ENCODE measurements at regions not wholly inside any gene's neighbourhood (a gene's known extent, or its start where the extent isn't known, plus 50 kb on each side); places are given as distances from the start of the nearest gene placed in this dataset.

DNA sequence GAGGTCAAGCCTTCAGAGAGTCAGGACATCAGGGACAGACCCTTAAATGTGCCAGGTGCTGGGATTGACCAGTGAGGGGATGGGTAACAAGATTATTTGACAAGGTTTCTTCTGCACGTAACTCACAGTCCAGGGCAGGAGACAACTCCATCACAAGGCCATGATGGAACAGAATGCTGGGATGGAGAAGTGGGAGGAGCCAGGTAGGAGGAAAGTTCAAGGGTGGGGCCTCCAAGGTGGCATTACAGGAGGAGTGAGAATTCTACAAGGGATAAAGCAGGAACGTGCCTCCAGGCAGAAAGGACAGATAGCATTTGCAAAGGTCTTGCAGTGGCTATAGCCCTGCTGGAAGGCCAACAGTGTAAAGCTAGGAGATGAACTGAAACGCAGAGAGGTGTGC is 102.2 kb downstream of the FGF18 start:
- TF ChIP-seq, protein P1, sequence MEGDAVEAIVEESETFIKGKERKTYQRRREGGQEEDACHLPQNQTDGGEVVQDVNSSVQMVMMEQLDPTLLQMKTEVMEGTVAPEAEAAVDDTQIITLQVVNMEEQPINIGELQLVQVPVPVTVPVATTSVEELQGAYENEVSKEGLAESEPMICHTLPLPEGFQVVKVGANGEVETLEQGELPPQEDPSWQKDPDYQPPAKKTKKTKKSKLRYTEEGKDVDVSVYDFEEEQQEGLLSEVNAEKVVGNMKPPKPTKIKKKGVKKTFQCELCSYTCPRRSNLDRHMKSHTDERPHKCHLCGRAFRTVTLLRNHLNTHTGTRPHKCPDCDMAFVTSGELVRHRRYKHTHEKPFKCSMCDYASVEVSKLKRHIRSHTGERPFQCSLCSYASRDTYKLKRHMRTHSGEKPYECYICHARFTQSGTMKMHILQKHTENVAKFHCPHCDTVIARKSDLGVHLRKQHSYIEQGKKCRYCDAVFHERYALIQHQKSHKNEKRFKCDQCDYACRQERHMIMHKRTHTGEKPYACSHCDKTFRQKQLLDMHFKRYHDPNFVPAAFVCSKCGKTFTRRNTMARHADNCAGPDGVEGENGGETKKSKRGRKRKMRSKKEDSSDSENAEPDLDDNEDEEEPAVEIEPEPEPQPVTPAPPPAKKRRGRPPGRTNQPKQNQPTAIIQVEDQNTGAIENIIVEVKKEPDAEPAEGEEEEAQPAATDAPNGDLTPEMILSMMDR (IDR thresholded peaks at IDR 0.05), result no peak
- no peak for TF ChIP-seq EZH2 (IDR thresholded peaks at IDR 0.05)

Measured in neural progenitor cell (in vitro differentiated cells).